G401.6 (cell line): ENCODE measurements at regions not wholly inside any gene's neighbourhood (a gene's known extent, or its start where the extent isn't known, plus 50 kb on each side); places are given as distances from the start of the nearest gene placed in this dataset.

Experiments used
- FAIRE-seq: peaks from 2 replicates; lab custom pipeline; 2012; peaks lifted over from hg19 to GRCh38; lab: Jason Lieb, UNC

- FAIRE-seq: no peak
Observed at GRCh38 chr7:155916926-155917655, 104.8 kb upstream of the SHH start.

GRCh38 chr7:155914341-155914740, 102.1 kb upstream of the SHH start:
- FAIRE-seq: no peak

GRCh38 chr7:155913719-155914118, 101.5 kb upstream of the SHH start:
- no peak for FAIRE-seq

GRCh38 chr7:155913291-155913690, 101.0 kb upstream of the SHH start:
- no peak for FAIRE-seq

GRCh38 chr7:155911471-155912105, 99.3 kb upstream of the SHH start:
- no peak for FAIRE-seq

- no peak for FAIRE-seq
Observed at GRCh38 chr7:155908385-155908784, 96.1 kb upstream of the SHH start.

- no peak for FAIRE-seq
Observed at GRCh38 chr7:155907450-155908200, 95.4 kb upstream of the SHH start.

GRCh38 chr7:155901176-155901575, 88.9 kb upstream of the SHH start:
- no peak for FAIRE-seq

GRCh38 chr7:155899596-155899995, 87.3 kb upstream of the SHH start:
- no peak for FAIRE-seq

- FAIRE-seq: no peak
Observed at GRCh38 chr7:155897758-155898386, 85.6 kb upstream of the SHH start.

- no peak for FAIRE-seq
Observed at GRCh38 chr7:155896531-155897263, 84.4 kb upstream of the SHH start.

- FAIRE-seq: no peak
Observed at GRCh38 chr7:155893664-155894063, 81.4 kb upstream of the SHH start.

GRCh38 chr7:155893176-155893575, 80.9 kb upstream of the SHH start:
- FAIRE-seq: no peak

GRCh38 chr7:155889636-155890511, 77.6 kb upstream of the SHH start:
- no peak for FAIRE-seq

GRCh38 chr7:155887174-155887525, 74.9 kb upstream of the SHH start:
- FAIRE-seq: no peak

- FAIRE-seq: no peak
Observed at GRCh38 chr7:155886391-155887173, 74.3 kb upstream of the SHH start.

- no peak for FAIRE-seq
Observed at GRCh38 chr7:155885167-155886155, 73.2 kb upstream of the SHH start.

- FAIRE-seq: no peak
Observed at GRCh38 chr7:155884225-155885166, 72.2 kb upstream of the SHH start.
